Small intestine (tissue), 7 donors: ENCODE measurements at regions not wholly inside any gene's neighbourhood (a gene's known extent, or its start where the extent isn't known, plus 50 kb on each side); places are given as distances from the start of the nearest gene placed in this dataset.
"Not testable (repeated sequence)": the region's sequence is repeated elsewhere in the genome, so short reads cannot be mapped to it uniquely, and the experiment has no call there.

Source experiments
- DNase-seq, 2 donors: peaks; one replicate each; pipeline versions ENCODE4 v3.0.0 to v3.0.0-alpha.2; 2013
- FAIRE-seq: peaks from 2 replicates; lab custom pipeline; 2012; peaks lifted over from hg19 to GRCh38; lab: Jason Lieb, UNC
- H3K27ac ChIP-seq, 3 donors: one replicate each; pipeline ENCODE4 v1.5.1; 2013; ENCODE audit warnings: low read length in 2 of 3, mild to moderate bottlenecking in 2 of 3, control low read depth in 1 of 3, inconsistent platforms in 1 of 3, low read depth in 1 of 3, moderate library complexity in 1 of 3
- H3K27me3 ChIP-seq, 3 donors: one replicate each; pipeline ENCODE4 v1.6.1; 2013; ENCODE audit warnings: low read length in 3 of 3, inconsistent platforms in 1 of 3; ENCODE audit not compliant: control insufficient read depth in 3 of 3, insufficient read depth in 3 of 3
- H3K36me3 ChIP-seq, 3 donors: one replicate each; pipeline ENCODE4 v1.6.1; 2013; ENCODE audit warnings: low read length in 3 of 3, inconsistent platforms in 1 of 3, low read depth in 1 of 3, mild to moderate bottlenecking in 1 of 3, moderate library complexity in 1 of 3; ENCODE audit not compliant: control insufficient read depth in 3 of 3, insufficient read depth in 2 of 3
- H3K4me1 ChIP-seq, 3 donors: one replicate each; pipeline ENCODE4 v1.6.1; 2013; ENCODE audit warnings: low read length in 2 of 3, inconsistent platforms in 1 of 3, low read depth in 1 of 3, mild to moderate bottlenecking in 1 of 3, moderate library complexity in 1 of 3; ENCODE audit not compliant: control insufficient read depth in 3 of 3, insufficient read depth in 2 of 3
- H3K4me3 ChIP-seq, 3 donors: one replicate each; pipeline ENCODE4 v1.5.1; 2013; ENCODE audit warnings: low read length in 3 of 3, control low read depth in 1 of 3, inconsistent platforms in 1 of 3, low read depth in 1 of 3, mild to moderate bottlenecking in 1 of 3, moderate library complexity in 1 of 3
- H3K9me3 ChIP-seq, 2 donors: one replicate each; pipeline ENCODE4 v1.6.1; 2013; ENCODE audit warnings: low read depth in 1 of 2, low read length in 1 of 2; ENCODE audit not compliant: control insufficient read depth in 2 of 2, insufficient read depth in 1 of 2
- WGBS, 3 donors: extraction: QIAGEN DNeasy Blood & Tissue Kit; methylation state at CpG; one replicate each; pipeline ENCODE4 v1.1.7; 2013; 5-methylcytosine and 5-hydroxymethylcytosine counted together
- donor health status: healthy with polysubstance abuse.
- donor health status: control.
- donor health status: control.
- donor health status: Bipolar disorder and iron deficiency.
- donor health status: healthy.

GRCh38 chr10:44745920-44746319, 165.2 kb upstream of the TMEM72 start:
- H3K36me3 ChIP-seq, result no peaks in the 10 kb centered on the region
- H3K4me1 ChIP-seq, result no peaks in the 10 kb centered on the region
- H3K4me3 ChIP-seq, result no peak overlapping the region
- no peaks in the 10 kb centered on the region for H3K27me3 ChIP-seq
- H3K27ac ChIP-seq, result no peak overlapping the region
- 6 to 44% (median 28%) methylated on average over 2 of the region's 2 CpGs for WGBS, 3 donors
- DNase-seq (peak; percentile 51 to 56), FAIRE-seq (no peak)
- H3K9me3 ChIP-seq, result peaks cover 0 to 20% of the 10 kb centered on the region in 2 donors

- H3K4me3 ChIP-seq, result no peak overlapping the region
- FAIRE-seq (no peak), DNase-seq (no peak)
- peaks cover 0 to 20% of the 10 kb centered on the region in 2 donors for H3K9me3 ChIP-seq
- H3K4me1 ChIP-seq, result no peaks in the 10 kb centered on the region
- H3K36me3 ChIP-seq, result no peaks in the 10 kb centered on the region
- no peaks in the 10 kb centered on the region for H3K27me3 ChIP-seq
- 77 to 88% (median 85%) methylated on average over 9 of the region's 9 CpGs for WGBS, 3 donors
- H3K27ac ChIP-seq, result no peak overlapping the region
Measured at GRCh38 chr10:44747593-44748172, 163.5 kb upstream of the TMEM72 start.

GRCh38 chr10:44749151-44749550, 162.0 kb upstream of the TMEM72 start:
- DNase-seq (no peak), FAIRE-seq (no peak)
- Histone ChIP-seq H3K27ac (no peak overlapping the region), H3K36me3 (no peaks in the 10 kb centered on the region), H3K4me1 (no peaks in the 10 kb centered on the region), H3K27me3 (no peaks in the 10 kb centered on the region), H3K4me3 (no peak overlapping the region), H3K9me3 (peaks cover 0 to 20% of the 10 kb centered on the region in 2 donors)
- 89 to 93% (median 92%) methylated on average over 8 of the region's 8 CpGs for WGBS, 3 donors

GRCh38 chr10:44752451-44753441, 158.4 kb upstream of the TMEM72 start:
- WGBS, 3 donors, result 52 to 62% (median 54%) methylated on average over 4 of the region's 4 CpGs
- H3K9me3 ChIP-seq, result peaks cover 0 to 16% of the 10 kb centered on the region in 2 donors
- no peak overlapping the region for H3K4me3 ChIP-seq
- DNase-seq (no peak), FAIRE-seq (no peak)
- no peaks in the 10 kb centered on the region for H3K4me1 ChIP-seq
- no peaks in the 10 kb centered on the region for H3K27me3 ChIP-seq
- H3K36me3 ChIP-seq, result no peaks in the 10 kb centered on the region
- no peak overlapping the region for H3K27ac ChIP-seq

GRCh38 chr10:44754355-44754754, 156.8 kb upstream of the TMEM72 start:
- not testable (repeated sequence) for H3K9me3 ChIP-seq, H3K4me3 ChIP-seq, DNase-seq, H3K27ac ChIP-seq, H3K27me3 ChIP-seq, H3K36me3 ChIP-seq, H3K4me1 ChIP-seq, FAIRE-seq
- WGBS, 3 donors, result 88 to 98% (median 95%) methylated on average over 2 of the region's 2 CpGs

- Histone ChIP-seq H3K4me3 (no peak overlapping the region), H3K27ac (no peak overlapping the region), H3K36me3 (no peaks in the 10 kb centered on the region), H3K4me1 (no peaks in the 10 kb centered on the region), H3K27me3 (no peaks in the 10 kb centered on the region), H3K9me3 (no peaks in the 10 kb centered on the region)
- FAIRE-seq (no peak), DNase-seq (no peak)
- WGBS, 3 donors, result 69 to 88% (median 87%) methylated on average over 4 of the region's 4 CpGs
Measured at GRCh38 chr10:44755481-44755880, 155.7 kb upstream of the TMEM72 start.

GRCh38 chr10:44756216-44756615, 154.9 kb upstream of the TMEM72 start:
- Histone ChIP-seq H3K27me3 (no peaks in the 10 kb centered on the region), H3K27ac (no peak overlapping the region), H3K36me3 (no peaks in the 10 kb centered on the region), H3K4me1 (no peaks in the 10 kb centered on the region), H3K9me3 (no peaks in the 10 kb centered on the region), H3K4me3 (no peak overlapping the region)
- no peak for FAIRE-seq
- no peak for DNase-seq
- 86 to 96% (median 92%) methylated on average over 6 of the region's 6 CpGs for WGBS, 3 donors

GRCh38 chr10:44757551-44758205, 153.5 kb upstream of the TMEM72 start:
- WGBS, 3 donors, result 83 to 86% (median 85%) methylated on average over 5 of the region's 5 CpGs
- no peak for DNase-seq
- H3K9me3 ChIP-seq, result no peaks in the 10 kb centered on the region
- H3K4me3 ChIP-seq, result no peak overlapping the region
- H3K27me3 ChIP-seq, result no peaks in the 10 kb centered on the region
- H3K36me3 ChIP-seq, result no peaks in the 10 kb centered on the region
- no peak overlapping the region for H3K27ac ChIP-seq
- FAIRE-seq, result no peak
- H3K4me1 ChIP-seq, result no peaks in the 10 kb centered on the region
